Left kidney (tissue), 1 donor: ENCODE measurements at regions not wholly inside any gene's neighbourhood (a gene's known extent, or its start where the extent isn't known, plus 50 kb on each side); places are given as distances from the start of the nearest gene placed in this dataset.
A peak's percentile ranks its signal among the peaks of the same experiment; 100 is the strongest.
"Not testable (repeated sequence)": the region's sequence is repeated elsewhere in the genome, so short reads cannot be mapped to it uniquely, and the experiment has no call there.

Experiments used
- DNase-seq: peaks from one replicate; pipeline ENCODE4 v3.0.0-alpha.2; 2013

DNA sequence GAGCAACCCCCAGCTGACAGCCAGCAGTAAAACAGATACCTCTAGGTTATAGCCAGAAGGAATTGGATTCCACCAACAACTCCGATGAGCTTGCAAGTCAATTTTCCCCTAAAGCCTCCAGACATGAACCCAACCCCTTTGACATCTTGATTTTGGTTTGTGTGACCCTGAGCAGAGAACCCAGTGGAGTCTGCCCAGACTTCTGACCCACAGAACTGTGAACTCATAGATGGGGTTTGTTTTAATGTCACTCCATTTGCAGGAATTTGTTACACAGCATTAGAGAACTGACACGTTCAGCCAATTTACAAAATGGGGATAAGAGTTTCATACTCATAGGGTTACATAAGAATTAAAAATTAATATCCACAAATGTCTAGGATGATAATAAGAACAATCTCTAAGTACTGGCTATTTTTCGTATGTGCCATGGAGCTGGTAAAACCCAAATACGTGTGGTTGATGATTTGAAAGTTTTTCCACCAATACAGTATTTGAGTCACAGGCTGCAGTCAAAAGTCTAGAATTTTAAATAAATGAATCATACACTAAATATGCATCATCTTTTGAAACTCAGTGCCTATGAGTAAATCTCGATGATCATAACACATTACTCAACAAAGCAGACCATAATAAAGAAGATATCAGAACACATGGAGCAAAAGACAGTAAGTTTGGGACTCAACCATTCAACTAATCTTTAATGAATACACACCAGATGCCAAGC lies 380.0 kb downstream of the ANAPC1 start:
- DNase-seq = not testable (repeated sequence)

DNA sequence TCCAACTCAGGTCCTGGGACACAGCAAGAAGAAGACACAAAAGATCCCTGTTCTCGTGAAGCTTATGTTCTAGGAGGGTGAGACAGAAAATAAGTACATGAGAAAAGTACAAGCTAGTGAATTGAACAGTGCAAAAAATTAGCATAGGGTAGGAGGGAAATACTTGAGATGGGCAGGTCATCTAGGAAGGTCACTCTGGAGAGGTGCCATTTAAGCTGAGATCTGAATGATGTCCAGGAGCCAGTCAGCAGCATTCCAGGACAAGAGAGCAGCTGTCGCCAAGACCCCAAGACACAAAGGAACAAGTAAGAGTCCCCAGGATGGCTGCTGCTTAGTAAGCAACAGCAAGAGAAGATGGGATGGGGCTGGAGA lies 379.4 kb downstream of the ANAPC1 start:
- DNase-seq = not testable (repeated sequence)

DNA sequence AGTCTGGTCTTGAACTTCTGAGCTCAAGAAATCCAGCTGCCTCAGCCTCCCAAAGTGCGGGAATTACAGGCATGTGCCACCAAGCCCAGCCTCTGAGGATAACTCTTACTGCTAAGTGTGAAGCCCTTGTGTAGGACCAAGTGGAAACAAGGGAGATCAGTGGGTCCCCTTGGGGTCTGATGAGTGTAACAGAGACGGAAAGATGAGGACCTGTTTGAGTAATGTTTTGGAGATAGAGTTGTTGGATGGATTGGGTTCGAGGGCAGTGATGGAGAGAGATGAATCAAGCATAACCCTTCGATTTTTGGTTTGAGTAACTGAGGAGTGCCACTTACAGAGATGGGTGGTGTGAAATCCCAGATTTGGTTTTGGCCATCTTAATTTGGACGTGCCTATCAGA lies 378.7 kb downstream of the ANAPC1 start:
- DNase-seq = not testable (repeated sequence)

GRCh38 chr2:111506936-111507335 lies 377.1 kb downstream of the ANAPC1 start:
- DNase-seq = not testable (repeated sequence)

GRCh38 chr2:111509225-111509869 lies 374.6 kb downstream of the ANAPC1 start:
- not testable (repeated sequence) for DNase-seq

DNA sequence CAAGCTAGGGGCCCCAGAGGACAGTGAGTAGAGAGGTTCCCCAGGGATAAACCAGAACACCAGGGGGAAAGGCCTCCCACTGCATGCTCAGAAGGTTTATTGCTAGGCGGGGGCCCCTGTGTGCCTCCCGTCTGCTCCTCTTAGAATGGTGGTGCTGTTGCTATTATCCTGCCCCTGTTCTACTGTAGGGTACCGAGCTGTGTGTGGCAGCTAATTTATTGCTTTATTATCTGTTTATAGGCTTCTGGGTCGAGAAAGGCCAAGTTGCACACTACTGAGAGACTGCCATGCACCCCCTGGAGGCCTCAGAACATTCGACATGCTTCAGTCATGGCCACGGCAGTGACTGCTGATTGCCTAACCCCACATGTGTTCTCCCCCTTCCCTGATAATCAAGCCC lies 373.6 kb downstream of the ANAPC1 start:
- not testable (repeated sequence) for DNase-seq

GRCh38 chr2:111511062-111511461 lies 372.9 kb downstream of the ANAPC1 start:
- DNase-seq = not testable (repeated sequence)

- DNase-seq = not testable (repeated sequence)
These were observed 371.6 kb downstream of the ANAPC1 start for GRCh38 chr2:111512378-111512777.

- DNase-seq = not testable (repeated sequence)
These were observed 369.9 kb downstream of the ANAPC1 start for GRCh38 chr2:111514138-111514537.

DNA sequence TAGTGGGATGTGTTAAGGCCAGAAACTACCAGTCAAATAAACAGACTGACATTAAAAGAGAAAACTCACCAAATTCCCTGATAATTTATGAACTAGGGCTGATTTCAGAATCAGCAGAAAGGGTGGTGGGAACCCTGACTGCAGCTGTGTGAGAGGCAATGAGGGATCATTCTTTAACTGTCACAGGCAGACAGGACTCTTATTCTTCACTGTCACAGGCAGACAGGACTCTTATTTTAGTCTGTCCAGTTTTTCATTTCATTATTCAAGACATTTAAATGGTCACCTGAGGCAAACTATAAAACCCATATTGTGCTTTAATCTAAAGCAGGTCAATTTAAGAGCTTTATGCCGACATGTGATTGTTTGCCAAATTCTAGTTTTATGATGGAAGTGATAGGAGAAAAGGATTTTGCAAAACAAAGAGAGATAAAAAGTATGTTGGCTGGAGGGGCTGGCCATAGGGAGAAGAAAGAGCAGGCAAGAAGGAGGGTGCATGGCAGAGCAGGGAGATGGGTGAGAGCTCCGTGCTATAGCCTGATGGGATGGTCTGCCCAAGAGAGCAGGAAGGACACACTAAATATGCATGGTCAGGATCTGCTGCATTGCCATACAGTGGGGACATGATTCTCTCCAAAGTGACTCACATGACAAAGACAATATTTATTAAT lies 366.8 kb downstream of the ANAPC1 start:
- not testable (repeated sequence) for DNase-seq

DNA sequence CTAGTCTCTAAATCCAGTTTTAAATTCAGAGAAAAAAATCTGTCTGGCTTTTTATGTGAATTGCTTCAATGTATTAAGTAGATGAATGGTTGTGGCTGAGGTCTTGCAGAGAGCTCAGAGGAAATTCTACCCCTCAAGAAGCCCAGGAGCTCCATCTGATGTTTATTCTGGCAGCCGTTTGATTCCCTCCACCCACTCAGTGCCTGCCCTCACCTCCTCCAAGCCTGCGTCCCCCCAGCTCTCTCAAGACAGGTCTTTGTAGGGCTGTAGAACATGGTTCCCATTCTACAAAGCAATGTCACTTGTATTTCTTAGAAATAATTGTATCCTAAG lies 366.3 kb downstream of the ANAPC1 start:
- not testable (repeated sequence) for DNase-seq

- DNase-seq = no peak
These were observed 364.9 kb downstream of the ANAPC1 start for GRCh38 chr2:111519071-111519470.

GRCh38 chr2:111522231-111522768 lies 361.7 kb downstream of the ANAPC1 start:
- DNase-seq = no peak

- DNase-seq = peak; percentile 21
These were observed 361.0 kb downstream of the ANAPC1 start for GRCh38 chr2:111523009-111523408.

- not testable (repeated sequence) for DNase-seq
These were observed 359.0 kb downstream of the ANAPC1 start for GRCh38 chr2:111525026-111525425.

DNA sequence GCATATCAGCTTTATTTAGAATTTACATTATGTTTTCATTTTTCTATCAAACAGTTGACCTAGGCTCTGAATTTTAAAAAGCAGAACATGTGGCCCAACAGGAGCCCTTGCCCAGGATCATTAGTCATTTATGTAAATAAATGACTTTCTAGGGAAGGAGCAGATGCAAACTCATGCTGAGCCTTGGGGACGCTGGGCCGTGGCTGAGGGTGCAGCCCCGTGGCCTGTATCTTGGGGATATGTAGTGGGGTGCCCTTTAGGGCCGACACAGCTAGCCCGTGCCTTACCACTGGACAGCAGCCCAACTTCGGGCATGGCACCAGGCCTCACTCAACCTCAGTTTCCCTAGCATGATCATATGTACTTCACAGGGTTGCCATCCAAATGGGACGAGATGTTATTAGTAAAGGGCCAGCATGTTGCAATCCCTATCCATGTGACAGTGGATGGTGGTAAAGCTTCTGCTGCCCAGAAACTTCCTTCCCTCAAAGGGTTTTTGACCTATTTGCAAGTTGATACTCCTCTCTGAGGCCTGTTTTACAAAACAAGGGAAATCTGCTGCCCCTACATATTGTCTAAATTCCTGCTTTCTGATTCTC lies 357.9 kb downstream of the ANAPC1 start:
- DNase-seq = not testable (repeated sequence)

- not testable (repeated sequence) for DNase-seq
These were observed 356.1 kb downstream of the ANAPC1 start for GRCh38 chr2:111527707-111528400.

DNA sequence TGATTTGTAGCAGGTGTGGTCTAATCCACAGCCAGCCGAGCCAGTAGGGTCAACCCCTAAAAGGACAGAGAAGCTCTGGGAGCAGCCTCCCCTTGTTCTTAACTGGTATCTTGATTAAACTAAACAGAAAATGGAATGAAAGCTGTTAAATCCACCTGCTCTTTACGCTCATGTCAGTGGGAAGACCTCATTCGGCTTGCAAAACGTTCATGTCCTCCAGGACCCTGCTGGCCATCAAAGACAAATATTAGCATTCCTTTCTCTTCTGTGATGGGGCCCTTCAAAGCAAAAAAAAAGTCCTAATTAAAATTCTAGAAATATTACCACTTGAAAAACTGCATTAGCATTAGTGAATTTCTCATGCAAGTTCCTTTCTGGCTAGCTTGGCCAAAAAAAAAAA lies 355.0 kb downstream of the ANAPC1 start:
- DNase-seq = not testable (repeated sequence)

DNA sequence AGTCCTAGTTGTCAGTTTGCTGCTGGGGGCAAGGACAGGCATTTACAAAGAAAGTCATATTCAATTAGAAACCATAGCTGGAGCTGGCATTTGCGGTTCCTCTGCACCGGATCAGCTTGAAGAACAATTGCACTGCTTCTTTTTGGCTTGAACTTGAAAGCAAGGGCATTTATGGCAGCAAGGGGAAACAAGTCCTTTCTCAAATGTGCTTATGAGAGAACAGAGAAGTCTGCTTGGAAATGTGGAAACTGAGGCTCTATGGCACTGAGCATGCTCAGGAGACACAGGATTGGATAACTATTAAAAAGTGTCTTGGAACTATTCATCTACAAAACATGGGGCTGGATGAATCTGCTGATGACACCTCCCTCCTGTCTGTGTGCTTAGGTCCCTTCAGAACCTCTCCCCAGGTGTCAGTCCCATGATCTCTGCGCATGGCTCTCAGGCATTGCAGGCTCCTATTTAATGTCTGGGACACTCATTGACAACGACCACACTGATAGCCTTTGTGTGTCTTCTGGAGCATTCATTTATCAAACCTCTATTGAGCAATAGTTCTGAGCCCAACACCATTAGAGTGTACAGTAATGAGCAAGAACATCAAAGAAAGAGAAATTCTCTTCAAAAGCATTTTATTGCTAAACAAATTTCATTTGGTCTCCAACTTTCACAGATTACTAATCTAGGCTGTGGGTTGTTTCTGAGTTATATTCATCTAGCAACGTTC lies 353.6 kb downstream of the ANAPC1 start:
- not testable (repeated sequence) for DNase-seq

GRCh38 chr2:111532682-111533556 lies 351.1 kb downstream of the ANAPC1 start:
- DNase-seq = not testable (repeated sequence)
